CD14-positive monocyte (primary cell): ENCODE measurements at regions not wholly inside any gene's neighbourhood (a gene's known extent, or its start where the extent isn't known, plus 50 kb on each side); places are given as distances from the start of the nearest gene placed in this dataset.

Experiments used
- DNase-seq, 3 donors: peaks; one replicate each; pipeline ENCODE4 v3.0.0-alpha.2; 2011 to 2022
- H2AFZ ChIP-seq: 2 replicates; pipeline ENCODE4 v1.6.0; 2012; ENCODE audit warnings: mild to moderate bottlenecking, low read depth, low read length, inconsistent platforms; ENCODE audit not compliant: insufficient read depth, poor library complexity, severe bottlenecking
- H3K27ac ChIP-seq, 2 donors: 1 replicate in 1 of 2; 2 replicates in 1 of 2; pipeline ENCODE4 v1.5.1; 2012 to 2013; ENCODE audit warnings: low read length in 2 of 2, control low read depth in 1 of 2, inconsistent platforms in 1 of 2, low read depth in 1 of 2, mild to moderate bottlenecking in 1 of 2
- H3K27me3 ChIP-seq, 2 donors: one replicate each; pipeline versions ENCODE4 v1.6.0 to v1.6.1; 2011 to 2013; ENCODE audit warnings: low read length in 2 of 2; ENCODE audit not compliant: control insufficient read depth in 2 of 2, insufficient read depth in 2 of 2
- H3K36me3 ChIP-seq, 2 donors: replicated peaks in 1 of 2; 1 replicate in 1 of 2; 2 replicates in 1 of 2; pipeline versions ENCODE4 v1.5.1 to v1.6.1; 2012 to 2013; ENCODE audit warnings: low read length in 2 of 2, control low read depth in 1 of 2, inconsistent platforms in 1 of 2, mild to moderate bottlenecking in 1 of 2; ENCODE audit not compliant: insufficient read depth in 2 of 2, control insufficient read depth in 1 of 2
- H3K4me1 ChIP-seq, 2 donors: 1 replicate in 1 of 2; 2 replicates in 1 of 2; pipeline versions ENCODE4 v1.5.1 to v1.6.1; 2012 to 2013; ENCODE audit warnings: low read length in 2 of 2, control low read depth in 1 of 2, inconsistent platforms in 1 of 2, mild to moderate bottlenecking in 1 of 2, moderate library complexity in 1 of 2; ENCODE audit not compliant: insufficient read depth in 2 of 2, control insufficient read depth in 1 of 2
- H3K4me2 ChIP-seq: replicated peaks from 2 replicates; pipeline ENCODE3; 2012; ENCODE audit warnings: low read length, moderate library complexity, mild to moderate bottlenecking; ENCODE audit not compliant: poor library complexity, severe bottlenecking; ENCODE audit errors: extremely low read depth
- H3K4me3 ChIP-seq, 3 experiments: fragments of 200-600 bp in 1 of 3; sonication (generic) in 1 of 3; replicated peaks in 1 of 3; 1 replicate in 2 of 3; 2 replicates in 1 of 3; pipeline ENCODE4 v1.5.1; 2011 to 2013; ENCODE audit warnings: low read length in 3 of 3, mild to moderate bottlenecking in 3 of 3, control low read depth in 2 of 3, low read depth in 2 of 3, inconsistent platforms in 1 of 3, moderate library complexity in 1 of 3
- H3K79me2 ChIP-seq: 2 replicates; pipeline ENCODE4 v1.6.0; 2012; ENCODE audit warnings: mild to moderate bottlenecking, control low read depth, inconsistent platforms, low read length, moderate library complexity; ENCODE audit not compliant: insufficient read depth
- H3K9ac ChIP-seq: 2 replicates; pipeline ENCODE4 v1.6.0; 2017; ENCODE audit warnings: low read length, mild to moderate bottlenecking; ENCODE audit not compliant: insufficient read depth, poor library complexity, severe bottlenecking
- H3K9me3 ChIP-seq, 2 donors: replicated peaks in 1 of 2; 1 replicate in 1 of 2; 2 replicates in 1 of 2; pipeline versions ENCODE4 v1.5.1 to v1.6.1; 2012 to 2013; ENCODE audit warnings: low read length in 2 of 2, control low read depth in 1 of 2; ENCODE audit not compliant: control insufficient read depth in 1 of 2, insufficient read depth in 1 of 2
- H4K20me1 ChIP-seq: 2 replicates; pipeline ENCODE4 v1.6.0; 2012; ENCODE audit warnings: mild to moderate bottlenecking, low read length, control low read depth, moderate library complexity; ENCODE audit not compliant: insufficient read depth
- H3K27ac Mint-ChIP-seq, 7 donors: one replicate each; pipeline ENCODE4 v1.8.0; 2020; ENCODE audit warnings: mild to moderate bottlenecking in 7 of 7, mixed read lengths in 7 of 7, moderate library complexity in 6 of 7, inconsistent platforms in 2 of 7
- H3K27me3 Mint-ChIP-seq, 3 donors: one replicate each; pipeline ENCODE4 v1.8.0; 2021 to 2022; ENCODE audit warnings: low read depth in 3 of 3, mild to moderate bottlenecking in 3 of 3, mixed read lengths in 3 of 3, moderate library complexity in 3 of 3, inconsistent platforms in 1 of 3
- H3K36me3 Mint-ChIP-seq, 2 donors: one replicate each; pipeline ENCODE4 v1.8.0; 2020; ENCODE audit warnings: mixed read lengths in 2 of 2, inconsistent platforms in 1 of 2, mild to moderate bottlenecking in 1 of 2
- H3K4me1 Mint-ChIP-seq: one replicate; pipeline ENCODE4 v1.8.0; 2020; ENCODE audit warnings: mild to moderate bottlenecking, mixed read lengths
- H3K4me3 Mint-ChIP-seq, 2 donors: one replicate each; pipeline ENCODE4 v1.8.0; 2020; ENCODE audit warnings: mild to moderate bottlenecking in 2 of 2, mixed read lengths in 2 of 2, moderate library complexity in 1 of 2
- H3K9me3 Mint-ChIP-seq, 7 donors: one replicate each; pipeline ENCODE4 v1.8.0; 2020 to 2022; ENCODE audit warnings: mixed read lengths in 7 of 7, mild to moderate bottlenecking in 6 of 7, moderate library complexity in 6 of 7, inconsistent platforms in 2 of 7
- WGBS: methylation state at CpG from one replicate; pipeline ENCODE4 v1.1.5; 2013; ENCODE audit warnings: missing lambda C conversion rate; ENCODE audit not compliant: insufficient coverage; 5-methylcytosine and 5-hydroxymethylcytosine counted together
- intact Hi-C, 2 donors: fragments of 100-400 bp; cut with micrococcal nuclease; formaldehyde crosslinking; loops; one replicate each; pipeline versions ENCODE4 v1.15.0 to v1.15.1; 2023
- TF ChIP-seq, protein P1 (sequence below): fragments of 200-600 bp; IDR thresholded peaks from one replicate; pipeline ENCODE4 v1.8.0; 2022; ENCODE audit warnings: antibody characterized with exemption, mild to moderate bottlenecking

DNA sequence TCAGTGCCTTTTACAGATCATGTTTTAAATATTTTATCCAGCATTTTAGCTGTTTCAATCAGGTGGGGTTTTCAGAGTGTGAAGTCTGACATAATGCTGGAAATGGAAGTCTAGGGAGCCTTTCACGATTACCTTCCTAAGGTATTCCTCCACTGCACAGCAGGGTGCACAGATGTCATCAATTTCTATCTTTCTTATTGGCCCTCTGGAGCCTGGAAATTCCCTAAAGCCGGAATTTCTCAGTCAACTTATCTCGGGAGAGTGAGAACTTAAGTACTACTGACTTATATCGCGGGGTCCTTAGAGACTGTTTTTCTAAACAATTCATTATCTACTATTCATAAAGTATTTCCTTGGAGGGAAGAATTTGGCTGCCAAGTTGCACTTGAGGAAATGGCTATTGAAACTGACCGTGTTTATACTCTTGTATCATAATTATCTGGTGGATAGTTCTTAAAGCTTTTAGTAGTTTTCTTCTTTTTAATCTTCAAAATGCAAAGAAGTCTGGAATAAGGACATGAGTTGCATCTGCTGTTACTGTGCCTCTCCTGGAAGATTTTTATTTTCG lies 311.8 kb upstream of the B3GALT2 start:
- Mint-ChIP-seq H3K27me3 (no peaks in the 10 kb centered on the region), H3K36me3 (no peaks in the 10 kb centered on the region), H3K4me3 (no peak overlapping the region), H3K4me1 (no peaks in the 10 kb centered on the region), H3K27ac (no peak overlapping the region), H3K9me3 (peaks cover 0 to 2% (median 2%) of the 10 kb centered on the region in 7 donors)
- Histone ChIP-seq H4K20me1 (no peaks in the 10 kb centered on the region), H3K36me3 (no peaks in the 10 kb centered on the region), H3K27me3 (no peaks in the 10 kb centered on the region), H3K9ac (no peak overlapping the region), H3K79me2 (no peaks in the 10 kb centered on the region), H2AFZ (no peak overlapping the region), H3K27ac (no peak overlapping the region), H3K4me1 (no peaks in the 10 kb centered on the region), H3K9me3 (no peaks in the 10 kb centered on the region), H3K4me3 (no peak overlapping the region), H3K4me2 (no peak overlapping the region)
- DNase-seq = no peak
- intact Hi-C loops = no loop called here
- WGBS = no CpG with 5 or more reads among the region's 7 CpGs
- TF ChIP-seq, protein P1, sequence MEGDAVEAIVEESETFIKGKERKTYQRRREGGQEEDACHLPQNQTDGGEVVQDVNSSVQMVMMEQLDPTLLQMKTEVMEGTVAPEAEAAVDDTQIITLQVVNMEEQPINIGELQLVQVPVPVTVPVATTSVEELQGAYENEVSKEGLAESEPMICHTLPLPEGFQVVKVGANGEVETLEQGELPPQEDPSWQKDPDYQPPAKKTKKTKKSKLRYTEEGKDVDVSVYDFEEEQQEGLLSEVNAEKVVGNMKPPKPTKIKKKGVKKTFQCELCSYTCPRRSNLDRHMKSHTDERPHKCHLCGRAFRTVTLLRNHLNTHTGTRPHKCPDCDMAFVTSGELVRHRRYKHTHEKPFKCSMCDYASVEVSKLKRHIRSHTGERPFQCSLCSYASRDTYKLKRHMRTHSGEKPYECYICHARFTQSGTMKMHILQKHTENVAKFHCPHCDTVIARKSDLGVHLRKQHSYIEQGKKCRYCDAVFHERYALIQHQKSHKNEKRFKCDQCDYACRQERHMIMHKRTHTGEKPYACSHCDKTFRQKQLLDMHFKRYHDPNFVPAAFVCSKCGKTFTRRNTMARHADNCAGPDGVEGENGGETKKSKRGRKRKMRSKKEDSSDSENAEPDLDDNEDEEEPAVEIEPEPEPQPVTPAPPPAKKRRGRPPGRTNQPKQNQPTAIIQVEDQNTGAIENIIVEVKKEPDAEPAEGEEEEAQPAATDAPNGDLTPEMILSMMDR = no peak

DNA sequence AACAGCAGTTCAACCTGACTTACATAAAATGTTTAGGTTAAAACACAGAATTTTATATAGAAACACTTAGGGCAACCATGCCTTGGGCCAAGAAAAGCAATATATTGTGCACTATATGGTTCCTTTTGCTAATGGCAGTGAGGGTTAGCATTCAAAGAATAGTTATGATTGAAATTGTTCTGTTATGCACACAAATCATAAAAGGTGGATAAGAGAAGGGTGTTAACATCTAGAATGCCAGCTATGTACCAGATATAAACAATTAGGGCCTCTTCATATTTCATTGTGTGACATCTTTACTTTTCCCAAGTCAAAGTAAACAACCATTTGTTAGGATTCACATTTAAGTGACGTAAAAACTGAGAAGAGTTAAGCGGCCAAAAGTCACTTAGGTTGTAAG lies 308.0 kb upstream of the B3GALT2 start:
- intact Hi-C loops = no loop called here
- no CpG with 5 or more reads among the region's 2 CpGs for WGBS
- no peaks in the 10 kb centered on the region for H4K20me1 ChIP-seq
- no peak overlapping the region for H3K27ac ChIP-seq
- TF ChIP-seq, protein P1 = no peak
- no peak for DNase-seq
- Mint-ChIP-seq H3K36me3 (no peaks in the 10 kb centered on the region), H3K4me1 (no peaks in the 10 kb centered on the region), H3K9me3 (peaks cover 0 to 9% (median 2%) of the 10 kb centered on the region in 7 donors), H3K27me3 (peaks cover 0 to 2% (median 0%) of the 10 kb centered on the region in 3 donors), H3K4me3 (no peak overlapping the region), H3K27ac (no peak overlapping the region)
- no peaks in the 10 kb centered on the region for H3K27me3 ChIP-seq
- no peaks in the 10 kb centered on the region for H3K9me3 ChIP-seq
- no peak overlapping the region for H2AFZ ChIP-seq
- H3K36me3 ChIP-seq = no peaks in the 10 kb centered on the region
- H3K4me2 ChIP-seq = no peak overlapping the region
- H3K79me2 ChIP-seq = no peaks in the 10 kb centered on the region
- H3K4me3 ChIP-seq = no peak overlapping the region
- H3K4me1 ChIP-seq = no peaks in the 10 kb centered on the region
- H3K9ac ChIP-seq = no peak overlapping the region
